ENCODE measurements at regions not wholly inside any gene's neighbourhood (a gene's known extent, or its start where the extent isn't known, plus 50 kb on each side); places are given as distances from the start of the nearest gene placed in this dataset.
"Not testable (repeated sequence)": the region's sequence is repeated elsewhere in the genome, so short reads cannot be mapped to it uniquely, and the experiment has no call there.

- TF ChIP-seq REST (IDR thresholded peaks at IDR 0.05; ENCODE audit: borderline replicate concordance in 1 of 2, low read depth in 1 of 2, low read length in 2 of 2); CBX5 (CRISPR knock-in tag; IDR thresholded peaks at IDR 0.05; ENCODE audit: borderline replicate concordance): not testable (repeated sequence)
Observed at GRCh38 chr15:92827991-92828390, 72.1 kb upstream of the CHD2 start.
